DMS79 (cell line): ENCODE measurements at regions not wholly inside any gene's neighbourhood (a gene's known extent, or its start where the extent isn't known, plus 50 kb on each side); places are given as distances from the start of the nearest gene placed in this dataset.

Source experiments
- DNase-seq: peaks from one replicate; lab custom pipeline; 2025; lab: John Stamatoyannopoulos, UW

DNA sequence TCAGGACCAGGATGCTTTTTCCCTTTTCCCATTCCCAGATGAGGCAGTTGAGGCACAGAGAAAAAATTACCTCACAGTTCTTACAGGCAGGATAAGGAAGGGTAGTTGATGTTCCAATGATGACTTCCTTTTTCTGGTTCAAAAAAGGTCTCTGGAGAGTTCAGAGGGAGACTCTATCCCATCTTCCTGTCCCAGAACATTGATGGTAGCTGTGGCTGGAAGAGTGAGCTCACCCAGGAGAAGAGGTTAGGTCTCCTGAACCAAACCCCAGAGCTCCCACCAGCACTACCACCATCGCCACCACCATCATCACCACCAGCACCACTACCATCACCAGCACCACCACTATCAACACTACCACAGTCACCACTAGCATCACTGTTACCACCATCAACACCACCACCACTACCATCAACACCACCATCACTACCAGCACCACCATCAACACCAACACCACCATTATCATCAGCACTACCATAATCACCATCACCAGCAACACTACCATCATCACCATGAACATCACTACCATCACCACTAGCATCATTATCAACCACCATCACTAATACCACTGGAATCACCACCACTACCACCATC is 105.5 kb upstream of the RUNX3 start:
- no peak for DNase-seq

- DNase-seq = no peak
Observed at GRCh38 chr1:25034736-25035522, 104.9 kb upstream of the RUNX3 start.

DNA sequence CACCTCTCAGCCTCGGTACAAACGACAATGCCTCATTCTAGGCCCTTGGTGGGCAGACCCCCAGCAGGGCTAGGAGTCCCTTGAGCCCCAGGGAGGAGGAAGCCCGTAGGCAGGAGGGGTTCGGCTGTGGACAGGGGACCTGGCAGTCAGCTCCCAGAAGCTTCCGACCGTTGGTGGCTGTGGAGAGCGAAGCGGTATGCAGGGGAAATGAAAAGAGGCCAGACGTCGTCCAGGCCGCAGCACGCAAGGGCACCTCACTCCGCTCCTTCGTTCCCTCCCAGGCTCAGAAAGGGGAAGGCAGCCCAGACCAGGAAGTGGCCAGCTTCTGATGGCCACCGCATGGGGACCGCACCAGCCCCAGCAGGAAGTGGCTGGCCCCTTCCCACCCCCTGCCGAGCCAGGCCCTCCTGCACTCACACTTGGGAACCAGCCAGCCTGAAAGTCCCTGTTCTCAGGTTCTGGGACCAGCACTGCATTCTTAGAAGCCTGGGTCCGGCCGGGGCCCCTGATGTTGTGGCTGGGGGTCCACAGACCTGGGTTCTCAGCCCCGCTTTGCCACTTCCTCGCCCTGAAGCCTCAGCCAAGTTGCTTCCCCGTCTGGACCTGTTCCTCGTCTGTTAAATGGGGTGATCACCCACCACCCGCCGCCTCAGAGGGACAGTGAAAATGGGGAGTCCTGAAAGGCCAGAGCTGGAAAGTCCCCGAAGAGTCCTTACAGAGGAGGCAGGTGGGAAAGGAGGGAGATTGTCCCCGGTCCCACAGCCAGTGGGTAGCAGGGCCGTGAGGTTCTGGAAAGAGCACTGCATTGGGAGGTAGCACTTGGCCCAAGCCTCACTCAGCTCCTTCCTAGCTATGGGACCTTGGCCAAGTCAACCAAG is 104.0 kb upstream of the RUNX3 start:
- DNase-seq = no peak

DNA sequence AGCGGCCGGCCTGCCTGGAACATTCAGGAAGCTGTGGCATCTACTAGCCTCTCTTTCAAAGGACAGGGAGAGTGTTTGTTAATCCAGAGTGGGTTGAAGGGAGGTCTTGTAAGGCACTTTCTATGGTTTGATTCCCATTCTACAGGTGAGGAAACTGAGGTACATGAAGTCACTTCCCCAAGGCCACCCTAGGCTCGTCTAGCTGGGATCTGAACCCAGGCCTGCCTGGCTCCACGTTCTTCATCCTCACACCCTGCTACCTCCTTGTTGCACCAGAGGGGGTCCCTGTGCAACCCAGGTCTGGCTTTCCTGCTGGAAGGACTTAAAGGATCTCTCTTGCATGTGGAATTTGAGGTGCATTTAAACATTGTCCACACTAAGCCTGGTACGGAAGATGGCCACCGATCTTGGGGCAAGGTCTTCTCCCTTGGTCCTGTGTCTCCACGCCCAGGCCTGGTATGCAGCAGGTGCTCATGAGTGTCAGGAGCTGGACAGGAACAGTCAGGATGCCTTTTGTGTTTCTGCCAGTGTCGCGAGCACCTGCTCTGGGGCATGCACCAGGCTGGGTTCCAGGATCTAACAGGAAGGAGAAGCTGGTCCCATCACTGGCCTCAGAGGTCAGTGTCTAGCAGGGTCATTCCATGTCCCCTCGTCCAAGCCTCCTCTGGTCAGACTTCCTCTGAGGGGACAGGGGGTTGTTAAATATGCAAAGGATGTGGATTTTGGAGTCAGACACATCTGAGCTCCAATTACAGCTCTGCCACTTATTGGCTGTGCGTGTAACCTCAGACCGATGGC is 103.2 kb upstream of the RUNX3 start:
- DNase-seq = no peak

DNA sequence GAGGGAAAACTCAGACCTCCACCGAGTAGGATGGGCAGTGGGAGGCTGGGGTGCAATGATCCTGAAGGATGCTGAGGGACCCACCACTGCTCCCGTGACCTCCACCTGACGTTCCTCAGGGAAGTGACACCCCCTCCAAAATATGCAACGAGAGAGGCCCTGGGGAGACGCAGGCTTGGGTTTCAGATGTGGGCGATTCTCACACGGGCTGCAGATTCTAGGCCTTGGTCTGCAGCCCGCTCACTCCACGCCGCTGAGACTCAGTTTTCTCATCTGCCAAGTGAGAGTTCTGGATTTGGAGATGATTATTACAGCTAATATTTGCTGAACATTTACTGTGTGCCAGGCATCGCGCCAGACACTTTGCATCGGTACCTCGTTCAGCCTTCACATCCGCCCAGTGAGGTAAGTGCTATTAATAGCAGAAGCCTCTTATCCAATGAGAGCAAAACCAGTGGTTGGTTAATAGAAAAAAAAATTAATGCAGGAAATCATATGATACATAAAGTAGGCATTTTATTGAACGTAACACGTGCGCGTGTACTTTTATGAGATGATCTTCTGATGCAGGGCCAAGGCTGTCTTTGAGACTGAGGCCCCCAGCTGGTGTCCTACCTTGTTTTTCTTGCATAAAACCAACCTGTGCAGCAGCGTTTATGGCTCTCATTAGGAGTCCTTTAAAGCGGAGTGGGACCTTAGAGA is 102.0 kb upstream of the RUNX3 start:
- peak; percentile 95 for DNase-seq

GRCh38 chr1:25031601-25031965 is 101.5 kb upstream of the RUNX3 start:
- no peak for DNase-seq

DNA sequence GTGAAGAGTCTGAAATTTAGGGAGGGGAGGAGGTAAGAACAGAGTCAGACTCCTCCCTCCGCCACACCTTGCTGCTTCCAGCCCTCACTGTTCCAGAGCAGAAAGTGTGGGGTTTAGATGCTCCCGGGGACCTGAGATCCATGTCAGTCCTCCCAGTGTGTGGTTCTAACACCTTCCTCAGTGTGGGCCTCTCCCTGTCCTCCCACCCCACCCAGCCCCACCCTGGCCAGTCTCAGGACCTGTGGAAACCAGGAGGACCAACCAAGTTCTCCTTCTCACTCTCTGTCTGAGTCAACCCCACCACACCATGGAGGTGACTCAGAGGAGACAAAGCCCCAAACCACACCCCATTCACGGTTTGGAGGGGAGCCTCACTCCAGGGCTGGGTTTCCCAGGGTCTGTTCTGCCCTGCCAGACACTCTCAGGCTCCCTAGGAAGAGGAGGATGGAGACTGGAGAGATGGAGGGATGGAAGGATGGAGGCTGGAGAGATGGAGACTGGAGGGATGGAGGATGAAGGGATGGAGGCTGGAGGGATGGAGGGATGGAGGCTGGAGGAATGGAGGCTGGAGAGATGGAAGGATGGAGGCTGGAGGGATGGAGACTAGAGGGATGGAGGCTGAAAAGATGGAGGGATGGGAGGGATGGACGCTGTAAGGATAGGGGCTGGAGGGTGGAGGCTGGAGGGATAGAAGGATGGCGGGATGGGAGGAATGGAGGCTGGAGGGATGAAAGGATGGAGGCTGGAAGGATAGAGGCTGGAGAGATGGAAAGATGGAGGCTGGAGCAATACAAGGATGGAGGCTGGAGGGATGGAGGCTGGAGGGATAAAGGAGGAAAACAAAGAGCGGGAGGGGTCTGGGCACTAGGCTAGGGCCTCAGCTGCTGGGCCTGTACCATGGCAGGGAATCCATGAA is 100.9 kb upstream of the RUNX3 start:
- no peak for DNase-seq

DNA sequence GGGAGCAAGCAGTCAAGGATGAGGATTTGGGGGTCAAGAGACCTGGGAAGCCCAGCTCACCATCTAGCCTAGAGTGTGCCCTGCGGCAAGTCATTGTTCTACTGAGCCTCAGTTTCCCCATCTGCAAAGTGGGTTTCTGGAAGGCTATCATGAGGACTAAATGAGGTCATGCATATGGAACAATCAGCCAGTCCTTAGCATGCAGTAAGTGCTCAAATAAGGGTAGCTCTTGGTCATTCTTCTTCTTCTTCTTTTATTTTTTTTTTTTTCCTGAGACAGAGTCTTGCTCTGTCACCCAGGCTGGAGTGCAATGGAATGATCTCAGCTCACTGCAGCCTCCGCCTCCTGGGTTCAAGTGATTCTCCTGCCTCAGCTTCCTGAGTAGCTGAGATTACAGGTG is 99.9 kb upstream of the RUNX3 start:
- DNase-seq = no peak

DNA sequence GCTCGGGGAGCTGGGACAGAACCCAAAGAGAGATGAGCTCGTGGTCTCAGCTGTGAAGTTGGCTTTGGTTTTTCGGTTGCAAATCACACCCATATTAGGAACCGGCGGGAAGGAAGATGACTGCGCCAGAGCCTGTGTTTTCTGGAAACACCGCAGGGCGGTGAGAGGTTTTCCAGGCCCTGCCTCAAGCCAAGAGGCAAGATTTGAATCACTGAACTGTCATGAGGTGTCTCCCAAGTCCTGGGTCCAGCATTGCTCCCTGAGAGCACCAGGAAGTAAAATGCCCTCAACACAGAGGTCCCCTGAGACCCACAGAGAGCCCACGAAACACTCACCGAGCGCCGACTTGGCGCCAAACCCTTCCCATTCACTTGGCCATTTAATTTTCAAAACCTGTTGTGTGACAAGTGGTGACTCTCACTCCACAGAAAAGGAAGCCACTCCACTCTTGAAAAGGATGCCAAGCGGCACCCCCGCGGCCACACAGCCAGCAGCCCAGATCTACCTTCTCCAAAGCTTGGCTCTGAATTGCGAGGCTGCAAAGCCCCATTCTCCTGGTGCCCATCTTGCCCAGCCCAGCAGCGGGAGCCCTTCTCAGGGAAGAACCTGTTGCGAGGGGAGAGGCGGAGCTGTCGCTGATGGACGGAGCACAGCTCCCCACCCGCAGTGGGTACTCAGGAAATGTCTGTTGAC is 99.0 kb upstream of the RUNX3 start:
- peak; percentile 98 for DNase-seq

- no peak for DNase-seq
Observed at GRCh38 chr1:25028587-25028906, 98.5 kb upstream of the RUNX3 start.

DNA sequence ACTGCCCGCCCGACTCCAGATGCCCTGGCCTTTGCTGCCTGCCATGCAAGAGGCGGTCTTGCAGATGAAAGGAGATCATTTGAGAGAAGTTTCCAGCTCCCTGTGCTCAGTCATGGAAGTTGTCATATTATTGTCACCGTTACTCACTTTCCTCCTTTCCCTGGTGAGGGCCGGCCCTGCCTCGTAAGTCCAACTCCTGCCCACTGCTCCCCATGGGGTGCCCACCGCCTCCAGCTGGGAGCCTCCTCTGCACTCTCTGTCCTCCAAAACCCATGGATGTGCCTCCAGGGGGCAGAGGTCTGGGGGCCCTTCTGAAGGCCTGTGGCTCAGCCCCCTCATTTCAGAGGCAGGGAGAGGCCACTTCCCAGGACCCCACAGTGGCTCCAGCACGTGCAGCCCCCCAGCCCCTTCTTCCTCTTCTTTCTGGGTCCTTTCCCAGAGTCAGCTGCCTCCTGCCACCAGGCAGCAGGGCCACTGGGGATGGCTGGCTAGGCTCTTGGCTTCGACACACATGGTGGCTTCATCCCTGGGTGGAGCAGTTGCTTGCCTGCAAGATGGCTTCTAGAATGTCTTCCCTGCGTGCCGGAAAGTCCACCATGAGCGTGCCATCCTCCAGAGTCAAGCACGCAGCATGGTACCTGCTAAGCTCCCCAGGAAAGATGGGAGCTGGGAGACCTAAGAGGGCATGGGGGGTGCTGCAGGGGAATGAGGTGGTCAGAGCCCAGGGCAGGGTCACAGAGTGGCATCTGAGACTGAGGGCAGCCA is 97.9 kb upstream of the RUNX3 start:
- DNase-seq = no peak

DNA sequence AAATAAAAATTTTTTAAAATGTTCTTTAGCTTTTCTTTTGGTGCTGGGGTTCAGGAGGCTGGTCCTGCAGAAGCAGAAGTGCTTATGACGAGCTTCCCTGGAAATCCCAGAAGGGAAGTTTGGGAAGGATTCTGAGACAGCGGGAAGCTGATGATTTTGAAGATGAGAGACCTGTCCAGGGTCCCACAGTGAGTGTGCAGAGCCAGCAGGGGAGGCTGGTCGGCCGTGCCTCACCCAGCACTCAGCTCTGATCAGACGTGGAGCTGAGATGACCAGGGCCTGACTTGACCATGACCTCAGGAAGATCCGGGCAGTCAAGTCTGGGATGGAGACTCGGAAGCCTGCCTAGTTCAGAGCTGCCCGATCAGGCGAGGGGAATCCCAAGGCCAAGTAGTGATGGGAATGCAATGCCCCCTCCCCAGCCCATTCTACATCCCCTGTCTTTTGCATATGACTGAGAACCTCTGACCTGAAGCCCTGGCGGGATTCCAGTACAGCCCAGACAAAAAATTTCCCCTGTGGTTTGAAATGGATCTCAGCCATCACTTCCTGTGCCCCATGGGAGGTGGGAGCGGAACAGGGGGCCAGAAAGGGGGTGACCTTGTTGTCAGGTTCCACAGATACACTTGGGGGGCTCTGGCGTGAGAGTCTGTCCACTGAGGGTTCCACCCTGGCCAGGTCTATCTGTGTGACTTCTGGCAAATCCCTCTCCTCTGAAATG is 96.8 kb upstream of the RUNX3 start:
- DNase-seq = no peak

- no peak for DNase-seq
Observed at GRCh38 chr1:25026304-25026703, 96.2 kb upstream of the RUNX3 start.

GRCh38 chr1:25024615-25025350 is 94.7 kb upstream of the RUNX3 start:
- no peak for DNase-seq

DNA sequence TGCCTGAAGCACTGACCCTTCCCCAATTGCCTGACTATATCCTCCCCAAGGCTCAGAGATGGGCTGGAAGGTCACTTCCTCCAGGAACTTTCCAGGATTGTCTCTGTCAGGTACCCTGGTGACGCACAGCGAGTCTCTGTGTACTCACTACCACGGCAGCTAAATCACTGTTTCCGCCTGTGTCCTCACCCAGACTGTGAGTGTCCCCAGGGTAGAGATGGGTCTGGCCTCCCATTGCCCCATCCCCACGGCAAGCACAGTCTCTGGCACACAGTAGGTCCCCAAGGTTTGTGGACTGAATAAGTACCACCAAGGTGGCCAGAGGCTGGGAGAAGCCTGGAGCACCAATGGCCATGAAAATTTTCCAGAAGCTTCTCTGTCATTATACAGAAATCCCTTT is 93.8 kb upstream of the RUNX3 start:
- DNase-seq = no peak

DNA sequence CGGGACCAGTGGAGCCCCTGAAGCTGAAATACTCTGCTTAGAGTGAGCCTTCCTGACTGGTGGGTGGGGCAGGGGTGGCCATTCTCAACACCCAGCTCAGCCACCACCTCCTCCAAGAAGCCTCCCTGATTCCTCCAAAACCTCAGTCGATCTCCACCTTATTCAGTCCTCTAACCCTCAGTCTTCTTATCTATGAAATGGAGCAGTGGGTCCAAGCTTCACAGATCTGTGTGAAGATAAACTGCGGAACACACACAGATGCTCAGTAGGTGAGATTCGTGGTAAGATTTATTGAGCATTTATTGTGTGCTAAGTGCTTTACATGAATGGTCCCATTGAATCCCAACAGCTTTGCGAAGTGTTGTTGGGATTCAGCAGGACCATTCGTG is 93.1 kb upstream of the RUNX3 start:
- no peak for DNase-seq

DNA sequence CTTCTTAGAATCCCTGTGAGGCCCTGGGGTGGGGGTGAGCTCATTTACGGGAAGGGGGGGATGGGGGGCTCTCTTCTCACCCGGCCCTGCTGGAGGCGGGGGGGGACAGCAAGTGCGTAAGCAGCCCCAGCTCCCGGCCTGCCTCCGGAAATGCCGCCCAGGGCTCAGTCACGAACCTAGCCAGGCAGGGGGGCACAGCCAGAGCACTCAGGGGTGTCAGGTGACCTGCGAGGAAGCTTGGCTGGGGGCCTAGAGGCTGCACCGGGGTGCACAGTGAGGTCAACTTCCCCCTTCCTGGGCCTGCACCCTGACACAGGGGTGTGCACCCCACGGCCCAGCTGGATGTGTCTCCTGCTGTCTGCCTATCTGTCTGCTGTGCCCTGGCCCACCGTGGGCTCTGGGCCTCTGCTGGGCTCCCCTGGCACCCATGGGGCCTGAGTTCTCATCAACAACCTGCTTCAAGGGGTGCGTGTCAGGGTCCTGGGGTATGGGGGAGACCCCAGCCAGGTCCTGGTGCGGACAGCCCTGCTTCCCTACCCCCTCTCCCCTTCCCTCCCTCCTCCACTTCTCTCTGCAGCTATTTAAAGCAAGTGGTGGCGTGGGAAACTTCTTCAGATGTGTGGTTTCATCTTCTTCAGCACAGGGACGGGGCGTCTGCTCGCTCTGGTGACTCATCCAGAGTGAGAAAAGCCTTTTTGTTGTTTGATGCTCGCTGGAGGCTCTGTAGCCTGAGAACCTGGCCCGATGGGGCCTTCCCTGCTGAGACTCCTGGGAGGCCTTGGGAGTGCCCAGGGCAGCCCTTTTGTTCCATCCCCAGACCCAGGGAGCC is 92.5 kb upstream of the RUNX3 start:
- peak; percentile 13 for DNase-seq
